Neural crest cell (in vitro differentiated cells): ENCODE measurements at regions not wholly inside any gene's neighbourhood (a gene's known extent, or its start where the extent isn't known, plus 50 kb on each side); places are given as distances from the start of the nearest gene placed in this dataset.
A peak's percentile ranks its signal among the peaks of the same experiment; 100 is the strongest.

Experiments
- DNase-seq: peaks from one replicate; pipeline ENCODE4 v3.0.0; 2021; ENCODE audit warnings: low read depth, mixed read lengths, low spot score
- H3K27ac Mint-ChIP-seq: one replicate; pipeline ENCODE4 v1.8.0; 2021; ENCODE audit warnings: mild to moderate bottlenecking, mixed read lengths; ENCODE audit not compliant: unreplicated experiment
- H3K27me3 Mint-ChIP-seq: 2 replicates; pipeline ENCODE4 v1.8.0; 2021; ENCODE audit warnings: low read depth, mild to moderate bottlenecking, mixed read lengths
- H3K36me3 Mint-ChIP-seq: 2 replicates; pipeline ENCODE4 v1.8.0; 2021; ENCODE audit warnings: low read depth, mild to moderate bottlenecking, mixed read lengths
- H3K4me1 Mint-ChIP-seq: 2 replicates; pipeline ENCODE4 v1.8.0; 2021; ENCODE audit warnings: mixed read lengths
- H3K4me3 Mint-ChIP-seq: one replicate; pipeline ENCODE4 v1.8.0; 2021; ENCODE audit warnings: mild to moderate bottlenecking, mixed read lengths
- H3K9me3 Mint-ChIP-seq: 2 replicates; pipeline ENCODE4 v1.8.0; 2021; ENCODE audit warnings: mixed read lengths
- TF ChIP-seq, protein P1 (sequence below): fragments of 200-600 bp; sonication (generic); conservative IDR thresholded peaks from 2 replicates; pipeline ENCODE4 v1.5.0; 2021; ENCODE audit warnings: antibody characterized with exemption, mild to moderate bottlenecking

DNA sequence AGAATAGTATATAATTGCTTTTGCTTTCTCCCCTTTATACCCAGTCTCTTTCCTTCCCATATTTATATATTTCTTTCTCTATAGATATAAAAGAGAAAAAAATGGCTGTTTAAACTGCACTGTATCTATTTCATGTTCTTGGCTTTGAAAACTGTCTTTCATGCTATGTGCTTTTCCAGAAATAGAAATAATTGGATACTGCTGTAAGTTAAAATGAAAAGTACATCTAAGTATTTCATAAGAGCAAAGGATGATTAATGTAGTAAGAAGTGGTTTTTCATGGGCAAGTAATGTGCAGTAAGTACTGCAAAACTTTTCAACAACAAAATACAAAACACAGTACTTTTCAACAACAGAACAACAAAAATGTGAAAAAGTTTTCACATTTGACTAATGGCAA lies 237.9 kb downstream of the SNCA start:
- H3K36me3 Mint-ChIP-seq, result no peaks in the 10 kb centered on the region

DNA sequence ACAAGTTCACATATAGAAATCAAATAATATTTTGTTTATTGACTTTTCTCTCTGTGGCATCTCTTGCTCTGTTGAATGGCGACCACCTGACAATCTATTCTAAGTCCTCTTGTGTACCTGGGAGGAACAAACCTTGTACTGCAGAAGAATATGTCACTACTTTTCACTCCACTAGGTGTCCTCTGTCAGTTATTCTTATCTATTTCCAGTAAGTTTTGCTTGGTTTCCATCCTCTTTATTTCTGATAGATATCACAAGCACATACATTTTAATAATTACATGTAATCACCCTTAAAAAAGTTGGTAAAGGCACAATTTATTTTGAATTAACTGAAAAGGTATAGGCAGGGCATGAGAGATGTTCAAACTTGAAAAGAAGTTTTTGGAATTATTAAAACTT lies 238.4 kb downstream of the SNCA start:
- no peaks in the 10 kb centered on the region for H3K36me3 Mint-ChIP-seq
- DNase-seq, result no peak
- H3K27ac Mint-ChIP-seq, result no peak overlapping the region
- peaks cover 2% of the 10 kb centered on the region for H3K9me3 Mint-ChIP-seq
- H3K4me1 Mint-ChIP-seq, result no peaks in the 10 kb centered on the region
- no peak overlapping the region for H3K4me3 Mint-ChIP-seq
- TF ChIP-seq, protein P1, sequence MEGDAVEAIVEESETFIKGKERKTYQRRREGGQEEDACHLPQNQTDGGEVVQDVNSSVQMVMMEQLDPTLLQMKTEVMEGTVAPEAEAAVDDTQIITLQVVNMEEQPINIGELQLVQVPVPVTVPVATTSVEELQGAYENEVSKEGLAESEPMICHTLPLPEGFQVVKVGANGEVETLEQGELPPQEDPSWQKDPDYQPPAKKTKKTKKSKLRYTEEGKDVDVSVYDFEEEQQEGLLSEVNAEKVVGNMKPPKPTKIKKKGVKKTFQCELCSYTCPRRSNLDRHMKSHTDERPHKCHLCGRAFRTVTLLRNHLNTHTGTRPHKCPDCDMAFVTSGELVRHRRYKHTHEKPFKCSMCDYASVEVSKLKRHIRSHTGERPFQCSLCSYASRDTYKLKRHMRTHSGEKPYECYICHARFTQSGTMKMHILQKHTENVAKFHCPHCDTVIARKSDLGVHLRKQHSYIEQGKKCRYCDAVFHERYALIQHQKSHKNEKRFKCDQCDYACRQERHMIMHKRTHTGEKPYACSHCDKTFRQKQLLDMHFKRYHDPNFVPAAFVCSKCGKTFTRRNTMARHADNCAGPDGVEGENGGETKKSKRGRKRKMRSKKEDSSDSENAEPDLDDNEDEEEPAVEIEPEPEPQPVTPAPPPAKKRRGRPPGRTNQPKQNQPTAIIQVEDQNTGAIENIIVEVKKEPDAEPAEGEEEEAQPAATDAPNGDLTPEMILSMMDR, result peak; percentile 64
- H3K27me3 Mint-ChIP-seq, result no peaks in the 10 kb centered on the region

More for the DNA sequence above, 237.9 kb downstream of the SNCA start:
- no peaks in the 10 kb centered on the region for H3K4me1 Mint-ChIP-seq
- no peak overlapping the region for H3K4me3 Mint-ChIP-seq
- H3K27me3 Mint-ChIP-seq, result no peaks in the 10 kb centered on the region
- peaks cover 2% of the 10 kb centered on the region for H3K9me3 Mint-ChIP-seq
- no peak overlapping the region for H3K27ac Mint-ChIP-seq
- no peak for DNase-seq
- TF ChIP-seq, protein P1, result no peak

DNA sequence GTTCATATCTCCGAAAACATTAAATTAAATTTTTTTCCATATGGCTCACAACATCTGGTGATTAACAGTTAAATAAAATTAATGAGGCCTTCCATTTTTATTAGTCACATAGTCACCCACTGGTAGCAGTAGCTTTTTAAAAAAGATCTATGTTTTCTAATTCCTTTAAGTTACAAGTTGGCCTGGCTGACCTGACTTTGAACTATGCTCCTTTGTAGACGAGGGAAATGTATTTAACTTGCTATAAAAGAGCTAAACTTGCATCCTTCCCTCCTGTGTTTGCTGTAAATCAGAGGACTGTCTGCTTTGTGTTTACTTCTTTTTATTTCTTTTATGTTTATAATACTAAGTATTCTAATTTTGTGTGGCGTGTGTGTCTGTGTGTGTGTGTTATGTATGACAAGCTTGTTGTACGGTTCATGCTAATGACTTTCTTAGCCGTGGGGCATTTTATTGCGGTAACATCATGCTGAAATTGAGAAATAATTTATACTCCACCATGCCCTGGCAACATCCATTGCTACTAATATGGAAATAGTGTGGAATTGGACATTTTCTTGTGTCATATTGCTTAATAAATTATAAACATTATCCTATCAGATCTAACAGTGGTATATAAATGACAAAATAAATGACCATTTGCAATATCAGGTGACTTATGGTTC lies 241.7 kb downstream of the SNCA start:
- Mint-ChIP-seq H3K36me3 (no peaks in the 10 kb centered on the region), H3K27me3 (no peaks in the 10 kb centered on the region), H3K4me3 (no peak overlapping the region), H3K27ac (no peak overlapping the region), H3K4me1 (no peaks in the 10 kb centered on the region), H3K9me3 (peaks cover 5% of the 10 kb centered on the region)
- TF ChIP-seq, protein P1, result no peak
- no peak for DNase-seq

DNA sequence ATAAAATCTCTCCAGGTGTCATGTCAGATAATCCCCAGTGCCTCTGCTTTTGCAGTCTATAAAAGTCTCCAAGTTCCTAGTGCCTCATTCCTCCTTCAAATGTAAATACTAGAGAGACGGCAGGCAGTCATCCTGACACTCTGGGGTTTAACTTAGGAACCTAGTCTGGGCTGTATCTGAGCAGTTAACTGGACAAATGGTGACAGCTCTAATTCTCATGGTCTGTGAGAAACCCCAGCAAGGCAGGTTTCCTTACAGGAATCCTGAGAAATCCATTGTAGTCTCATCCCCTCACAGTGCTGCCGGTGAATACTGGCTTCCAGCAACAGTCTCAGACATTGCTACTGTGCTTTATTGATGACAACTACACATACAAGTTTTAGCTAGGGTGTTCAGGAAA lies 246.8 kb downstream of the SNCA start:
- no peaks in the 10 kb centered on the region for H3K36me3 Mint-ChIP-seq
- H3K27ac Mint-ChIP-seq, result no peak overlapping the region
- no peak overlapping the region for H3K4me3 Mint-ChIP-seq
- no peak for DNase-seq
- TF ChIP-seq, protein P1, result no peak
- peaks cover 3% of the 10 kb centered on the region for H3K9me3 Mint-ChIP-seq
- no peaks in the 10 kb centered on the region for H3K27me3 Mint-ChIP-seq
- H3K4me1 Mint-ChIP-seq, result peaks cover 4% of the 10 kb centered on the region

DNA sequence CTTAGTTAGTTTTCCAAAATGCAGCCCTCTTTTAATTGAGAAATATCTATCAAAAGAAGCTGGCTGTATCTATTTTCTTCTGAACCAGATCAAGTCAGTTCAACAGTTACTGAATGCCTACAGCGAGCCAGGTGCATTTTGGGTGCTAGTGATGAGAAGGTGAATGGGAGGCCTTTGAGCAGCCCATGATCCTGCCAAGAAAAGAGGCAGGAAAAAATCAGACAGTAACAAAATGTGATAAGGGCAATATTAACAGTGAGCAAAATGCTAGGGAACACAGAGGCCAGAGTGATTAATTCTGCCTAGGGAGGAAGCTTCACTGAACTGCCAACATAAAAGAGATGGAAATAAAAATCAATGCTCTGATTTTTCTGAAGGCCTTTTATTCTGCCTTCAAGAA lies 248.5 kb downstream of the SNCA start:
- no peak for DNase-seq
- peaks cover 3% of the 10 kb centered on the region for H3K9me3 Mint-ChIP-seq
- H3K4me3 Mint-ChIP-seq, result no peak overlapping the region
- H3K36me3 Mint-ChIP-seq, result no peaks in the 10 kb centered on the region
- TF ChIP-seq, protein P1, result no peak
- no peak overlapping the region for H3K27ac Mint-ChIP-seq
- H3K27me3 Mint-ChIP-seq, result no peaks in the 10 kb centered on the region
- H3K4me1 Mint-ChIP-seq, result peaks cover 4% of the 10 kb centered on the region
